ENCODE measurements at regions not wholly inside any gene's neighbourhood (a gene's known extent, or its start where the extent isn't known, plus 50 kb on each side); places are given as distances from the start of the nearest gene placed in this dataset.

DNA sequence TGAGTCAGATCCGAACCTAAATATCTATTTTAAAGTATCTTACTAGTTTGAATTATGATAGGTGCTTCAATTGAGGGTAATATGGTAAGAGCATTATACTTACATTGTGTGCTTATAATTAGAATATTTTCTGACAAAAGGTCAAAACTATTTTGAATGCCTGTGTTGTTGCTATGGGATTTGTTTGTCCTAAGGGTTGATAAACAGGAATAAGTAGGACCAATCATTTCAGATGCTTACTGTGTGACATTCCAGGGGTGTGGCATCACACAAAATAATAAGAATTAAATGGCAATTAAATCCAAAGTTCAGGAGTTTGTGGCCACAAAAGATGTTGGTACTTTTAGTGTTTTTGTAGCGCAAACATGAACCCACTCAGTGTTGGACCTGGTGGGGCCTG, 256.2 kb upstream of the DDHD1 start:
- CTCF ChIA-PET: no interaction called here
- TF ChIP-seq FOXM1 (IDR thresholded peaks at IDR 0.05; ENCODE audit: borderline replicate concordance) (no peak), SUZ12 (IDR thresholded peaks at IDR 0.05) (no peak), FOXA1 (IDR thresholded peaks at IDR 0.05) (no peak), CTBP1 (IDR thresholded peaks at IDR 0.05; ENCODE audit: borderline replicate concordance) (no peak), ARNT (IDR thresholded peaks at IDR 0.05) (no peak)
- POLR2A ChIA-PET: no interaction called here
- no peak for DNase-seq (ENCODE audit: extremely low spot score)

GRCh38 chr14:53408175-53408879, 255.2 kb upstream of the DDHD1 start:
- CTCF ChIA-PET: no interaction called here

DNA sequence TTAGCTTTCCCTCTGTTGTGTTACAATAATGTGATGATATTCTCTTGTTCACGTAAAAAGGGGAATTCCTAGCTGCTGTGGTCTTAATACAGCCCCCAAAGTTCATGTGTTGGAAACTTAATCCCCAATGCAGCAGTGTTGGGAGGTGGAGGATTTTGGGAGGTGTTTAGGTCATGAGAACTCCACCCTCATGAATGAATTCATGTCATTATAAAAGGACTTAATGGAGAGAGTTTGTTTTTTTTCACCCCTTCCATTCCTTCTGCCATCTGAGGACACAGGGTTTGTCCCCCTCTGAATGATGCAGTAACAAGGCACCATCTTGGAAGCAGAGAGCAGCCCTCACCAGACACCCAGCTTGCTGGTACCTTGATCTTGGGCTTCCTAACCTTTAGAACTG, 253.4 kb upstream of the DDHD1 start:
- ChIA-PET CTCF (interaction anchor here (0.7 kb wide), 1 partner anchor 1014 kb away, joined by 3 read pairs; no protein-coding TSS in a partner anchor), POLR2A (no interaction called here)
- no peak for TF ChIP-seq SUZ12 (IDR thresholded peaks at IDR 0.05)
- no peak for TF ChIP-seq HDGF (IDR thresholded peaks at IDR 0.05; ENCODE audit: borderline replicate concordance)
- no peak for TF ChIP-seq ELF4 (IDR thresholded peaks at IDR 0.05)
- TF ChIP-seq FOXK2 (IDR thresholded peaks at IDR 0.05): no peak
- TF ChIP-seq FOXA1 (IDR thresholded peaks at IDR 0.05): no peak
- TF ChIP-seq FOXM1 (IDR thresholded peaks at IDR 0.05; ENCODE audit: borderline replicate concordance): no peak
- TF ChIP-seq LEF1 (IDR thresholded peaks at IDR 0.05; ENCODE audit: borderline replicate concordance): no peak
- no peak for TF ChIP-seq ARNT (IDR thresholded peaks at IDR 0.05)
- TF ChIP-seq NFRKB (IDR thresholded peaks at IDR 0.05): no peak
- TF ChIP-seq CTBP1 (IDR thresholded peaks at IDR 0.05; ENCODE audit: borderline replicate concordance): no peak
- TF ChIP-seq L3MBTL2 (conservative IDR thresholded peaks at IDR 0.05): no peak
- TF ChIP-seq, protein P1, sequence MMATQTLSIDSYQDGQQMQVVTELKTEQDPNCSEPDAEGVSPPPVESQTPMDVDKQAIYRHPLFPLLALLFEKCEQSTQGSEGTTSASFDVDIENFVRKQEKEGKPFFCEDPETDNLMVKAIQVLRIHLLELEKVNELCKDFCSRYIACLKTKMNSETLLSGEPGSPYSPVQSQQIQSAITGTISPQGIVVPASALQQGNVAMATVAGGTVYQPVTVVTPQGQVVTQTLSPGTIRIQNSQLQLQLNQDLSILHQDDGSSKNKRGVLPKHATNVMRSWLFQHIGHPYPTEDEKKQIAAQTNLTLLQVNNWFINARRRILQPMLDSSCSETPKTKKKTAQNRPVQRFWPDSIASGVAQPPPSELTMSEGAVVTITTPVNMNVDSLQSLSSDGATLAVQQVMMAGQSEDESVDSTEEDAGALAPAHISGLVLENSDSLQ (IDR thresholded peaks at IDR 0.05): no peak
- TF ChIP-seq SP1 (IDR thresholded peaks at IDR 0.05): no peak
- TF ChIP-seq TARDBP (IDR thresholded peaks at IDR 0.05): no peak
- no peak for TF ChIP-seq BHLHE40 (IDR thresholded peaks at IDR 0.05; ENCODE audit: borderline replicate concordance)
- no peak for TF ChIP-seq ZNF384 (IDR thresholded peaks at IDR 0.05)
- DNase-seq (ENCODE audit: extremely low spot score): no peak

More at GRCh38 chr14:53408175-53408879, 255.2 kb upstream of the DDHD1 start:
- TF ChIP-seq L3MBTL2 (conservative IDR thresholded peaks at IDR 0.05) (no peak), LEF1 (IDR thresholded peaks at IDR 0.05; ENCODE audit: borderline replicate concordance) (no peak), CTBP1 (IDR thresholded peaks at IDR 0.05; ENCODE audit: borderline replicate concordance) (no peak), TARDBP (IDR thresholded peaks at IDR 0.05) (no peak), ZNF384 (IDR thresholded peaks at IDR 0.05) (no peak), SP1 (IDR thresholded peaks at IDR 0.05) (no peak), HDGF (IDR thresholded peaks at IDR 0.05; ENCODE audit: borderline replicate concordance) (no peak), ELF4 (IDR thresholded peaks at IDR 0.05) (no peak), NFRKB (IDR thresholded peaks at IDR 0.05) (no peak), ARNT (IDR thresholded peaks at IDR 0.05) (no peak), FOXM1 (IDR thresholded peaks at IDR 0.05; ENCODE audit: borderline replicate concordance) (no peak), FOXK2 (IDR thresholded peaks at IDR 0.05) (no peak), BHLHE40 (IDR thresholded peaks at IDR 0.05; ENCODE audit: borderline replicate concordance) (no peak), SUZ12 (IDR thresholded peaks at IDR 0.05) (no peak)
- TF ChIP-seq, protein P1 (IDR thresholded peaks at IDR 0.05): no peak
- POLR2A ChIA-PET: no interaction called here
- DNase-seq (ENCODE audit: extremely low spot score): no peak

DNA sequence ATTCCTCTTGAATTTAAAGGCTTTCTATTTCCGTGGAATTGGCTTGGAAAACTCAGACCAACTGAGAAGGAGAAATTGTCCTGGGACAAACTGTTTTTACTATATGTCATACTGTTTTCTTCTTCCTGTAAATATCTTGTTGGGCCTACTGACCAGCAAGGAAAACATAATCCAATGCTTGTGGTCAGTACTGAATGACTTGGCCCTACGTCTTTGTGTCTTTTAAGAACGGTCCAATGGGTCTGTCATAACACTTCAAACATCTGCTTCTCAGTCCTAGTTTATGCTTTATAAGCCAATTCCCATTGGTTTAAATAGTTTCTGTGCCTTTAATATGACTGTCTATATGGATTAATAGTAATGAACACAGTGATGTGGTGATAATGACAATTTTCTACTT, 248.5 kb upstream of the DDHD1 start:
- no peak for DNase-seq (ENCODE audit: extremely low spot score)
- POLR2A ChIA-PET: no interaction called here
- TF ChIP-seq ARNT (IDR thresholded peaks at IDR 0.05): no peak
- TF ChIP-seq, protein P1 (IDR thresholded peaks at IDR 0.05): no peak
- no peak for TF ChIP-seq HDGF (IDR thresholded peaks at IDR 0.05; ENCODE audit: borderline replicate concordance)
- no peak for TF ChIP-seq SP1 (IDR thresholded peaks at IDR 0.05)
- no peak for TF ChIP-seq NFRKB (IDR thresholded peaks at IDR 0.05)
- TF ChIP-seq SUZ12 (IDR thresholded peaks at IDR 0.05): no peak
- TF ChIP-seq ELF4 (IDR thresholded peaks at IDR 0.05): no peak
- TF ChIP-seq LEF1 (IDR thresholded peaks at IDR 0.05; ENCODE audit: borderline replicate concordance): no peak
- TF ChIP-seq FOXA1 (IDR thresholded peaks at IDR 0.05): no peak
- no peak for TF ChIP-seq CTBP1 (IDR thresholded peaks at IDR 0.05; ENCODE audit: borderline replicate concordance)
- no peak for TF ChIP-seq TARDBP (IDR thresholded peaks at IDR 0.05)
- TF ChIP-seq BHLHE40 (IDR thresholded peaks at IDR 0.05; ENCODE audit: borderline replicate concordance): no peak
- no peak for TF ChIP-seq L3MBTL2 (conservative IDR thresholded peaks at IDR 0.05)
- no peak for TF ChIP-seq ZNF384 (IDR thresholded peaks at IDR 0.05)
- no peak for TF ChIP-seq FOXM1 (IDR thresholded peaks at IDR 0.05; ENCODE audit: borderline replicate concordance)
- TF ChIP-seq FOXK2 (IDR thresholded peaks at IDR 0.05): no peak
- CTCF ChIA-PET: no interaction called here

DNA sequence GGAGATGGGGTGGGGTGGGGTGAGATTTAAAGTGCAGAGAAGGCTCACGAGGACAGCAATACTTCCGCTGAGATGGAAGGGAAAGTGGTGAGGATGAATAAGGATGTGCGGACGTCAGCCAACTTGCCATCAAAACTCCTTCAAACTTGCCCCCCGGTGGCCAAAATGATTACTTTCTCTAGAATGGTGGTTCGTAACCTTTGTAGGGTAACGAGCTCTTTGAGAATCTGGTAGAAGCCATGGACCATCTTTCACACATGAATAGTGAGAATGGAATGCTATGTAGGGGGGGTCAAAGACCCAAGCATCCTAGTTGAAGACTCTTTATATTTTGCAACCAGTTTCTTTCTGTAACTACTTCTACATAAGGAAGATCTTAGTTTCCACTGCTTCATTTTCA, 245.9 kb upstream of the DDHD1 start:
- peak; percentile 13 for DNase-seq (ENCODE audit: extremely low spot score)
- CTCF ChIA-PET: interaction anchor here (0.6 to 1.0 kb wide), 2 partner anchors 14 to 40 kb away, joined by 3 read pairs; no protein-coding TSS in a partner anchor
- POLR2A ChIA-PET: no interaction called here
- TF ChIP-seq FOXM1 (IDR thresholded peaks at IDR 0.05; ENCODE audit: borderline replicate concordance) (no peak), L3MBTL2 (conservative IDR thresholded peaks at IDR 0.05) (no peak), FOXA1 (IDR thresholded peaks at IDR 0.05) (no peak), BHLHE40 (IDR thresholded peaks at IDR 0.05; ENCODE audit: borderline replicate concordance) (no peak), NFRKB (IDR thresholded peaks at IDR 0.05) (no peak), LEF1 (IDR thresholded peaks at IDR 0.05; ENCODE audit: borderline replicate concordance) (no peak), ARNT (IDR thresholded peaks at IDR 0.05) (no peak), HDGF (IDR thresholded peaks at IDR 0.05; ENCODE audit: borderline replicate concordance) (no peak), SP1 (IDR thresholded peaks at IDR 0.05) (no peak), TARDBP (IDR thresholded peaks at IDR 0.05) (no peak), CTBP1 (IDR thresholded peaks at IDR 0.05; ENCODE audit: borderline replicate concordance) (no peak), FOXK2 (IDR thresholded peaks at IDR 0.05) (no peak)
- TF ChIP-seq, protein P1 (IDR thresholded peaks at IDR 0.05): no peak

Data from HEK293T (cell line).